GM12878 (cell line): ENCODE measurements at regions not wholly inside any gene's neighbourhood (a gene's known extent, or its start where the extent isn't known, plus 50 kb on each side); places are given as distances from the start of the nearest gene placed in this dataset.

Experiments used
- EED ChIP-seq: sonication (generic); IDR thresholded peaks from 2 replicates; pipeline ENCODE4 v1.6.1; 2016; ENCODE audit warnings: antibody characterized with exemption, low read depth
- POLR2AphosphoS5 ChIP-seq: IDR thresholded peaks from 2 replicates; pipeline ENCODE4 v1.6.1; 2011; ENCODE audit warnings: mild to moderate bottlenecking, low read length, inconsistent platforms
- TF ChIP-seq, protein P1 (sequence below), 3 experiments: IDR thresholded peaks in 2 of 3; conservative IDR thresholded peaks in 1 of 3; 2 replicates each; pipeline ENCODE4 v1.5.1; 2011; ENCODE audit warnings: low read depth in 3 of 3, low read length in 3 of 3, mild to moderate bottlenecking in 3 of 3, control low read depth in 2 of 3, moderate library complexity in 2 of 3, inconsistent platforms in 1 of 3, mixed read lengths in 1 of 3; ENCODE audit not compliant: control insufficient read depth in 2 of 3, insufficient read depth in 1 of 3; ENCODE audit errors: extremely low read depth in 1 of 3
- TF ChIP-seq, protein P2 (sequence below): IDR thresholded peaks from 2 replicates; pipeline ENCODE4 v1.6.1; 2011; ENCODE audit warnings: low read depth, mild to moderate bottlenecking, low read length, moderate library complexity, borderline replicate concordance; ENCODE audit errors: extremely low read depth

- TF ChIP-seq POLR2AphosphoS5, result no peak
- TF ChIP-seq, protein P1, sequence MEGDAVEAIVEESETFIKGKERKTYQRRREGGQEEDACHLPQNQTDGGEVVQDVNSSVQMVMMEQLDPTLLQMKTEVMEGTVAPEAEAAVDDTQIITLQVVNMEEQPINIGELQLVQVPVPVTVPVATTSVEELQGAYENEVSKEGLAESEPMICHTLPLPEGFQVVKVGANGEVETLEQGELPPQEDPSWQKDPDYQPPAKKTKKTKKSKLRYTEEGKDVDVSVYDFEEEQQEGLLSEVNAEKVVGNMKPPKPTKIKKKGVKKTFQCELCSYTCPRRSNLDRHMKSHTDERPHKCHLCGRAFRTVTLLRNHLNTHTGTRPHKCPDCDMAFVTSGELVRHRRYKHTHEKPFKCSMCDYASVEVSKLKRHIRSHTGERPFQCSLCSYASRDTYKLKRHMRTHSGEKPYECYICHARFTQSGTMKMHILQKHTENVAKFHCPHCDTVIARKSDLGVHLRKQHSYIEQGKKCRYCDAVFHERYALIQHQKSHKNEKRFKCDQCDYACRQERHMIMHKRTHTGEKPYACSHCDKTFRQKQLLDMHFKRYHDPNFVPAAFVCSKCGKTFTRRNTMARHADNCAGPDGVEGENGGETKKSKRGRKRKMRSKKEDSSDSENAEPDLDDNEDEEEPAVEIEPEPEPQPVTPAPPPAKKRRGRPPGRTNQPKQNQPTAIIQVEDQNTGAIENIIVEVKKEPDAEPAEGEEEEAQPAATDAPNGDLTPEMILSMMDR (IDR thresholded peaks at IDR 0.05 in 2 of 3, conservative IDR thresholded peaks at IDR 0.05 in 1 of 3; ENCODE audit: control insufficient read depth in 2 of 3, extremely low read depth in 1 of 3, insufficient read depth in 1 of 3, low read depth in 3 of 3, low read length in 3 of 3), result no peak
- TF ChIP-seq, protein P2, sequence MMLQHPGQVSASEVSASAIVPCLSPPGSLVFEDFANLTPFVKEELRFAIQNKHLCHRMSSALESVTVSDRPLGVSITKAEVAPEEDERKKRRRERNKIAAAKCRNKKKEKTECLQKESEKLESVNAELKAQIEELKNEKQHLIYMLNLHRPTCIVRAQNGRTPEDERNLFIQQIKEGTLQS, result no peak
- no peak for TF ChIP-seq EED
Observed at GRCh38 chr5:58076483-58077257, 383.2 kb downstream of the PLK2 start.
